OCI-LY7 (cell line): ENCODE measurements at regions not wholly inside any gene's neighbourhood (a gene's known extent, or its start where the extent isn't known, plus 50 kb on each side); places are given as distances from the start of the nearest gene placed in this dataset.

Source experiments
- EZH2phosphoT487 ChIP-seq: fragments of 200-600 bp; sonication (generic); IDR thresholded peaks from 2 replicates; pipeline ENCODE4 v1.6.1; 2018; ENCODE audit warnings: low read depth, borderline replicate concordance, mild to moderate bottlenecking, mixed run types, antibody characterized with exemption, low read length, moderate library complexity, mixed read lengths
- TF ChIP-seq, protein P1 (sequence below): fragments of 200-600 bp; sonication (generic); conservative IDR thresholded peaks from 2 replicates; pipeline ENCODE4 v1.5.1; 2014; ENCODE audit warnings: mild to moderate bottlenecking, antibody characterized with exemption, low read length, moderate library complexity, mixed read lengths

DNA sequence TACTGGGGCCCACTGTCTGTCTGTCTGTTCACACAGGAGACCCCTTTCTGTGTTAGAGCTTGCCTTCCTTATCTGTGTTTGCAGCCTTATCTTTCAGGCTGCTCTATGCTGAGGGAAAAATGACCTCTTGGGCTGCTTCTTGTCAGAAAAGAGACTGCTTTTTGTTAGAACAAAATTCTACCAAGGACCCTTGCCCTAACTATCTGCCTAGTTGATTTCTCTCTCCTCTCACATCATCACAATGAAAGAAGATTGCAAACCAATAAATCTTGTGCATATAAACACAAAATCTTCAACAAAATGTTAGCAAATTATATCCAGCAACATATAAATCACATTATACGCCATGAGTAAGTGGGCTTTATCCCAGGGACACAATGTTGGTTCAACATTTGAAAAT, 1117.7 kb downstream of the CDH11 start:
- TF ChIP-seq, protein P1, sequence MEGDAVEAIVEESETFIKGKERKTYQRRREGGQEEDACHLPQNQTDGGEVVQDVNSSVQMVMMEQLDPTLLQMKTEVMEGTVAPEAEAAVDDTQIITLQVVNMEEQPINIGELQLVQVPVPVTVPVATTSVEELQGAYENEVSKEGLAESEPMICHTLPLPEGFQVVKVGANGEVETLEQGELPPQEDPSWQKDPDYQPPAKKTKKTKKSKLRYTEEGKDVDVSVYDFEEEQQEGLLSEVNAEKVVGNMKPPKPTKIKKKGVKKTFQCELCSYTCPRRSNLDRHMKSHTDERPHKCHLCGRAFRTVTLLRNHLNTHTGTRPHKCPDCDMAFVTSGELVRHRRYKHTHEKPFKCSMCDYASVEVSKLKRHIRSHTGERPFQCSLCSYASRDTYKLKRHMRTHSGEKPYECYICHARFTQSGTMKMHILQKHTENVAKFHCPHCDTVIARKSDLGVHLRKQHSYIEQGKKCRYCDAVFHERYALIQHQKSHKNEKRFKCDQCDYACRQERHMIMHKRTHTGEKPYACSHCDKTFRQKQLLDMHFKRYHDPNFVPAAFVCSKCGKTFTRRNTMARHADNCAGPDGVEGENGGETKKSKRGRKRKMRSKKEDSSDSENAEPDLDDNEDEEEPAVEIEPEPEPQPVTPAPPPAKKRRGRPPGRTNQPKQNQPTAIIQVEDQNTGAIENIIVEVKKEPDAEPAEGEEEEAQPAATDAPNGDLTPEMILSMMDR, result no peak
- TF ChIP-seq EZH2phosphoT487, result no peak
